Mucosa of rectum (tissue), 2 donors: ENCODE measurements at regions not wholly inside any gene's neighbourhood (a gene's known extent, or its start where the extent isn't known, plus 50 kb on each side); places are given as distances from the start of the nearest gene placed in this dataset.

ENCODE experiments used
- H3K27ac ChIP-seq, 2 donors: one replicate each; pipeline ENCODE4 v1.7.0; 2013; ENCODE audit warnings: inconsistent platforms in 2 of 2, low read depth in 2 of 2, low read length in 2 of 2
- H3K27me3 ChIP-seq, 2 donors: one replicate each; pipeline ENCODE4 v1.7.0; 2013; ENCODE audit warnings: low read length in 2 of 2; ENCODE audit not compliant: control insufficient read depth in 2 of 2, insufficient read depth in 2 of 2
- H3K36me3 ChIP-seq, 2 donors: one replicate each; pipeline ENCODE4 v1.7.0; 2013; ENCODE audit warnings: low read length in 2 of 2; ENCODE audit not compliant: control insufficient read depth in 2 of 2, insufficient read depth in 2 of 2
- H3K4me1 ChIP-seq, 2 donors: one replicate each; pipeline ENCODE4 v1.7.0; 2013; ENCODE audit warnings: low read length in 2 of 2, mild to moderate bottlenecking in 1 of 2; ENCODE audit not compliant: control insufficient read depth in 2 of 2, insufficient read depth in 2 of 2
- H3K4me3 ChIP-seq, 2 donors: one replicate each; pipeline ENCODE4 v1.7.0; 2013; ENCODE audit warnings: low read length in 2 of 2
- H3K9ac ChIP-seq, 2 donors: one replicate each; pipeline ENCODE4 v1.7.0; 2013; ENCODE audit warnings: low read length in 2 of 2, low read depth in 1 of 2, mild to moderate bottlenecking in 1 of 2
- H3K9me3 ChIP-seq, 2 donors: one replicate each; pipeline ENCODE4 v1.7.0; 2013; ENCODE audit warnings: low read length in 2 of 2; ENCODE audit not compliant: control insufficient read depth in 2 of 2
- donor health status: healthy.
- donor health status: Normal muscosa, but diverticular disease.

GRCh38 chr9:21591221-21592062 is 109.3 kb upstream of the IFNE start:
- Histone ChIP-seq H3K4me1 (no peaks in the 10 kb centered on the region), H3K27me3 (no peaks in the 10 kb centered on the region), H3K27ac (no peak overlapping the region), H3K9me3 (no peaks in the 10 kb centered on the region), H3K4me3 (no peak overlapping the region), H3K36me3 (no peaks in the 10 kb centered on the region), H3K9ac (no peak overlapping the region)

GRCh38 chr9:21592063-21592338 is 109.9 kb upstream of the IFNE start:
- Histone ChIP-seq H3K27me3 (no peaks in the 10 kb centered on the region), H3K4me3 (no peak overlapping the region), H3K4me1 (no peaks in the 10 kb centered on the region), H3K9ac (no peak overlapping the region), H3K36me3 (no peaks in the 10 kb centered on the region), H3K27ac (no peak overlapping the region), H3K9me3 (no peaks in the 10 kb centered on the region)

GRCh38 chr9:21597284-21597683 is 115.2 kb upstream of the IFNE start:
- Histone ChIP-seq H3K4me1 (no peaks in the 10 kb centered on the region), H3K4me3 (no peak overlapping the region), H3K9ac (no peak overlapping the region), H3K36me3 (no peaks in the 10 kb centered on the region), H3K27me3 (no peaks in the 10 kb centered on the region), H3K27ac (no peak overlapping the region), H3K9me3 (no peaks in the 10 kb centered on the region)

- Histone ChIP-seq H3K27ac (no peak overlapping the region), H3K4me3 (no peak overlapping the region), H3K4me1 (no peaks in the 10 kb centered on the region), H3K27me3 (no peaks in the 10 kb centered on the region), H3K36me3 (no peaks in the 10 kb centered on the region), H3K9ac (no peak overlapping the region), H3K9me3 (no peaks in the 10 kb centered on the region)
Observed at GRCh38 chr9:21598749-21599148, 116.6 kb upstream of the IFNE start.

- H3K9ac ChIP-seq, result no peak overlapping the region
- no peaks in the 10 kb centered on the region for H3K36me3 ChIP-seq
- H3K4me3 ChIP-seq, result no peak overlapping the region
- no peak overlapping the region for H3K27ac ChIP-seq
- H3K27me3 ChIP-seq, result peaks cover 0 to 3% of the 10 kb centered on the region in 2 donors
- no peaks in the 10 kb centered on the region for H3K9me3 ChIP-seq
- no peaks in the 10 kb centered on the region for H3K4me1 ChIP-seq
Observed at GRCh38 chr9:21605489-21605931, 123.4 kb upstream of the IFNE start.

- no peak overlapping the region for H3K4me3 ChIP-seq
- no peak overlapping the region for H3K9ac ChIP-seq
- no peaks in the 10 kb centered on the region for H3K4me1 ChIP-seq
- H3K36me3 ChIP-seq, result no peaks in the 10 kb centered on the region
- no peak overlapping the region for H3K27ac ChIP-seq
- peaks cover 0 to 3% of the 10 kb centered on the region in 2 donors for H3K27me3 ChIP-seq
- no peaks in the 10 kb centered on the region for H3K9me3 ChIP-seq
Observed at GRCh38 chr9:21607576-21607975, 125.5 kb upstream of the IFNE start.

GRCh38 chr9:21608200-21608599 is 126.1 kb upstream of the IFNE start:
- Histone ChIP-seq H3K27ac (no peak overlapping the region), H3K27me3 (peaks cover 0 to 3% of the 10 kb centered on the region in 2 donors), H3K4me1 (no peaks in the 10 kb centered on the region), H3K9me3 (no peaks in the 10 kb centered on the region), H3K36me3 (no peaks in the 10 kb centered on the region), H3K9ac (no peak overlapping the region), H3K4me3 (no peak overlapping the region)

GRCh38 chr9:21609506-21609905 is 127.4 kb upstream of the IFNE start:
- H3K9ac ChIP-seq, result no peak overlapping the region
- no peaks in the 10 kb centered on the region for H3K36me3 ChIP-seq
- H3K4me1 ChIP-seq, result no peaks in the 10 kb centered on the region
- no peaks in the 10 kb centered on the region for H3K27me3 ChIP-seq
- H3K27ac ChIP-seq, result no peak overlapping the region
- H3K9me3 ChIP-seq, result no peaks in the 10 kb centered on the region
- H3K4me3 ChIP-seq, result no peak overlapping the region

GRCh38 chr9:21611891-21612290 is 129.8 kb upstream of the IFNE start:
- Histone ChIP-seq H3K27ac (no peak overlapping the region), H3K9ac (no peak overlapping the region), H3K27me3 (no peaks in the 10 kb centered on the region), H3K9me3 (no peaks in the 10 kb centered on the region), H3K4me3 (no peak overlapping the region), H3K36me3 (no peaks in the 10 kb centered on the region), H3K4me1 (no peaks in the 10 kb centered on the region)

- Histone ChIP-seq H3K36me3 (no peaks in the 10 kb centered on the region), H3K9me3 (no peaks in the 10 kb centered on the region), H3K4me3 (no peak overlapping the region), H3K9ac (no peak overlapping the region), H3K4me1 (no peaks in the 10 kb centered on the region), H3K27ac (no peak overlapping the region), H3K27me3 (no peaks in the 10 kb centered on the region)
Observed at GRCh38 chr9:21615018-21615417, 132.9 kb upstream of the IFNE start.
